CD4-positive, CD25-positive, alpha-beta regulatory T cell (primary cell): ENCODE measurements at regions not wholly inside any gene's neighbourhood (a gene's known extent, or its start where the extent isn't known, plus 50 kb on each side); places are given as distances from the start of the nearest gene placed in this dataset.

Experiments
- ATAC-seq, 2 donors: fragments of 150-1000 bp; cut with Tn5 transposase; one replicate each; pipeline ENCODE4 v1.10.0; 2021; ENCODE audit warnings: low read depth in 2 of 2, moderate number of reproducible peaks in 2 of 2, moderate library complexity in 1 of 2
- DNase-seq, 3 donors: peaks; one replicate each; pipeline versions ENCODE4 v3.0.0 to v3.0.0-alpha.2; 2012 to 2022; ENCODE audit warnings: mixed read lengths in 1 of 3
- H3K27ac ChIP-seq: one replicate; pipeline ENCODE4 v1.7.0; 2013; ENCODE audit warnings: mild to moderate bottlenecking, low read length; ENCODE audit not compliant: insufficient read depth, poor library complexity, severe bottlenecking
- H3K27me3 ChIP-seq: one replicate; pipeline ENCODE4 v1.7.0; 2013; ENCODE audit warnings: low read length; ENCODE audit not compliant: control insufficient read depth, insufficient read depth
- H3K36me3 ChIP-seq: one replicate; pipeline ENCODE4 v1.7.0; 2013; ENCODE audit warnings: mild to moderate bottlenecking, low read length, moderate library complexity; ENCODE audit not compliant: control insufficient read depth, insufficient read depth
- H3K4me1 ChIP-seq: 2 replicates; pipeline ENCODE4 v1.7.0; 2013; ENCODE audit warnings: mild to moderate bottlenecking, low read length; ENCODE audit not compliant: insufficient read depth, control insufficient read depth, poor library complexity, severe bottlenecking
- H3K4me3 ChIP-seq: one replicate; pipeline ENCODE4 v1.7.0; 2013; ENCODE audit warnings: low read depth, mild to moderate bottlenecking, low read length, moderate library complexity
- H3K9me3 ChIP-seq, 2 experiments: 1 replicate in 1 of 2; 2 replicates in 1 of 2; pipeline ENCODE4 v1.7.0; 2013; ENCODE audit warnings: low read length in 2 of 2, mild to moderate bottlenecking in 1 of 2, moderate library complexity in 1 of 2; ENCODE audit not compliant: control insufficient read depth in 2 of 2
- H3K27ac Mint-ChIP-seq, 3 donors: one replicate each; pipeline ENCODE4 v1.8.0; 2020 to 2022; ENCODE audit warnings: mild to moderate bottlenecking in 3 of 3, mixed read lengths in 3 of 3, moderate library complexity in 2 of 3
- H3K27me3 Mint-ChIP-seq: one replicate; pipeline ENCODE4 v1.8.0; 2022; ENCODE audit warnings: mild to moderate bottlenecking, mixed read lengths
- H3K36me3 Mint-ChIP-seq: one replicate; pipeline ENCODE4 v1.8.0; 2020; ENCODE audit warnings: mixed read lengths
- H3K4me1 Mint-ChIP-seq, 4 donors: one replicate each; pipeline ENCODE4 v1.8.0; 2020 to 2022; ENCODE audit warnings: mixed read lengths in 4 of 4, mild to moderate bottlenecking in 1 of 4
- H3K4me3 Mint-ChIP-seq, 4 donors: one replicate each; pipeline ENCODE4 v1.8.0; 2020 to 2022; ENCODE audit warnings: mild to moderate bottlenecking in 4 of 4, mixed read lengths in 4 of 4, moderate library complexity in 3 of 4
- H3K9me3 Mint-ChIP-seq, 7 donors: one replicate each; pipeline ENCODE4 v1.8.0; 2020 to 2022; ENCODE audit warnings: mixed read lengths in 7 of 7, mild to moderate bottlenecking in 3 of 7, moderate library complexity in 2 of 7

DNA sequence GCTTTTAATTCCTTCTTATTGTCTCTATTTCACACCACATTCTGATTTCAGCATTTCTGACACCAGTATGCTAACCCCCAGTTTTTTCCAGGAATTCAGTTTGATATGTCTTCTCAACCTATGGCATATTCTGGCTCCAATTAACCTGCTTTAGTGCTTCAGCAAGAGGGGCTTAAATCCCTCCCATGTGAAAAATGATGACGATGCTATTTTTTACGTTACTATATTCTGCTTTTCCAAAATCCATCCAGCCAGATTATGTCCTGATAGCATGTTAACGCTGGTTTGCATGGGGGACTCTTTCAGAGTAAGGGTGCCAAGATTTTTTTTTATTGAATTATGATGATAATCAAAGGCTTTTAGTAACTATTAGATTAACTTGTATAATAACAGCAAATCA, 163.3 kb upstream of the ADAMTS5 start:
- Mint-ChIP-seq H3K27me3 (no peaks in the 10 kb centered on the region), H3K36me3 (no peaks in the 10 kb centered on the region), H3K27ac (no peak overlapping the region), H3K4me3 (no peak overlapping the region), H3K4me1 (no peaks in the 10 kb centered on the region), H3K9me3 (peaks cover 0 to 7% (median 3%) of the 10 kb centered on the region in 7 donors)
- Histone ChIP-seq H3K9me3 (no peaks in the 10 kb centered on the region), H3K36me3 (no peaks in the 10 kb centered on the region), H3K27ac (no peak overlapping the region), H3K4me1 (no peaks in the 10 kb centered on the region), H3K4me3 (no peak overlapping the region), H3K27me3 (no peaks in the 10 kb centered on the region)
- DNase-seq (no peak), ATAC-seq (no peak)

DNA sequence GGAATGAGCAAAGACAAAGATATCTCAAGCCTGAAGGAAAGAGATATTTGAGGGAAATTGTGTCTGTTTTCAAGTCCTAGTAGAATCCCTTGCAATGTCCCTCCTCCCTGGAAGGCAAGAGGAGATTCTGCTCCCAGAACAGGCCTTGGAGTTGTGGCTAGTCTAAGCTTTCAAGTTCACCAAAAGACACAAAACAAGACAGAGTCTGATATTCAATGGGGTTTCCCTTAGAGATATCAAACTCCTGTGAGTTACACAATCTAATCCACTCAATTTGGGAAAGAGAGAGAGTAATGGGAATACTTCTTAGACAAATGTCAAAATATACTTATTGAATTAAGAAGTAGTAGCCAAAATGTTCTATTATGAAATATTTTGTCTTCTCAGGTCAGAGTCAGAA, 162.8 kb upstream of the ADAMTS5 start:
- Mint-ChIP-seq H3K27ac (no peak overlapping the region), H3K4me3 (no peak overlapping the region), H3K4me1 (no peaks in the 10 kb centered on the region), H3K36me3 (no peaks in the 10 kb centered on the region), H3K27me3 (no peaks in the 10 kb centered on the region), H3K9me3 (peaks cover 0 to 9% (median 4%) of the 10 kb centered on the region in 7 donors)
- no peaks in the 10 kb centered on the region for H3K9me3 ChIP-seq
- H3K27me3 ChIP-seq: no peaks in the 10 kb centered on the region
- H3K27ac ChIP-seq: no peak overlapping the region
- ATAC-seq (no peak), DNase-seq (no peak)
- no peaks in the 10 kb centered on the region for H3K4me1 ChIP-seq
- H3K4me3 ChIP-seq: no peak overlapping the region
- H3K36me3 ChIP-seq: no peaks in the 10 kb centered on the region

DNA sequence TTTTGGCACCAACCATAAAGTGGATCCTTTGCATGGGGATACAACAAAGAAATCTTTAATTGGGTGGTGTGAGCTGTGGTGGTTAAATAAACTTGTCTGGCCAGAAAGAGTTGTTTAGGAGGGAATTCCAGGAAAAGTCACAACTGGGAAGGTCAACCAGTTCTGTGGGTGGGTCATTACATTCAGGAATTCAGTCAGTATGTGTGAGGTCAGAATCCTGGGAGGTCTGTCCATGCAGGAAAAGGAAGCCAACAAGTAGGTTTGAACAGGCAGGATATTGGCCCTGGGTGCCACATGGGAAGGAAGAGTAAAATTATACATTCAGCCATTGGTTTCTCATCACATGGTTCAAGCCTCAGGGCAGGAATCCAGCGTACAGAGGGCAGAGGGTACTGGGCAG, 162.3 kb upstream of the ADAMTS5 start:
- no peak overlapping the region for H3K4me3 ChIP-seq
- H3K27me3 ChIP-seq: no peaks in the 10 kb centered on the region
- H3K4me1 ChIP-seq: no peaks in the 10 kb centered on the region
- DNase-seq (no peak), ATAC-seq (no peak)
- peak overlapping the region in 1 of 4 donors; percentile 25 for H3K4me3 Mint-ChIP-seq
- no peak overlapping the region for H3K27ac ChIP-seq
- H3K36me3 ChIP-seq: no peaks in the 10 kb centered on the region
- no peaks in the 10 kb centered on the region for H3K4me1 Mint-ChIP-seq
- peaks cover 0 to 13% (median 4%) of the 10 kb centered on the region in 7 donors for H3K9me3 Mint-ChIP-seq
- H3K9me3 ChIP-seq: no peaks in the 10 kb centered on the region
- no peaks in the 10 kb centered on the region for H3K36me3 Mint-ChIP-seq
- H3K27ac Mint-ChIP-seq: no peak overlapping the region
- H3K27me3 Mint-ChIP-seq: no peaks in the 10 kb centered on the region

DNA sequence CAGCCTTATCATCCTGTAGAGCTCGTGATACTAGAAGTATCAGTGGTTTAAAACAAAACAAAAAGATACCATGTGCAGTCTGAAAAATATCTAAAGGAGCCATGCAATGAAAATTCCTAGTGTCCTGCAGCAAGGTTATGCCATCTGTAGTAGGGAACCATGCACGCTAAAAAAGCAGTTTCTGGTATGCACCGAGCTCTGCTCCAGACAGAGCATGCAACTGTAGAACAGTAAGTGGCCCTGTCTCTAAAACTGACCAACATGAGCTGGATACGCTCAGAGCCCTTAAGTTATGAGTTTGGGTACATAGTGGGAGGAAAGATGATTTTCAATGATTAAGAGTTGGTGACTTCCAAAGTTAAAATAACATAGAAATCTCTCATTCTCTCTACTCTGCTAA, 159.3 kb upstream of the ADAMTS5 start:
- ATAC-seq: no peak
- H3K36me3 Mint-ChIP-seq: no peaks in the 10 kb centered on the region
- H3K4me1 Mint-ChIP-seq: no peaks in the 10 kb centered on the region
- no peak for DNase-seq
- peaks cover 0 to 14% (median 1%) of the 10 kb centered on the region in 7 donors for H3K9me3 Mint-ChIP-seq
- no peak overlapping the region for H3K4me3 ChIP-seq
- H3K9me3 ChIP-seq: no peaks in the 10 kb centered on the region
- no peaks in the 10 kb centered on the region for H3K36me3 ChIP-seq
- H3K4me3 Mint-ChIP-seq: no peak overlapping the region
- no peaks in the 10 kb centered on the region for H3K27me3 Mint-ChIP-seq
- no peaks in the 10 kb centered on the region for H3K27me3 ChIP-seq
- H3K27ac Mint-ChIP-seq: no peak overlapping the region
- H3K27ac ChIP-seq: no peak overlapping the region
- H3K4me1 ChIP-seq: no peaks in the 10 kb centered on the region

DNA sequence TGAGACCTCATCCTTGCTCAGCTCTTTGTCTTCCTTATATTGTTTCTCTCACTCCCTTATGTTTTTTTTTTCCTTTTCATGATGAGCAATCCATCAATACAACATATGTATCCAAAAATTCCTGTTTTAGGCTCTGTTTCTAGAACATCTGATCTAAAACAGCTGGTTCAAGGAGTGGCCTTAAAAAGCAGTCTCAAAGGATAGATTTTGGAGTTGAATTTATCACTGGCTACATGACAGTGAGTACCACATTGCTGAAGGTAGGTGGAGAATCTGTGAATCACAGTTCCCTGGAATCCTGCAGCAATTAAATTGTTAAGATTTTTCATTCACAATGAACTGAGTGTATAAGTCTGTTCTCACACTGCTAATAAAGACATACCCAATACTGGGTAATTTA, 155.8 kb upstream of the ADAMTS5 start:
- no peak overlapping the region for H3K4me3 ChIP-seq
- DNase-seq (no peak), ATAC-seq (no peak)
- H3K27ac ChIP-seq: no peak overlapping the region
- peaks cover 0 to 14% (median 2%) of the 10 kb centered on the region in 7 donors for H3K9me3 Mint-ChIP-seq
- no peaks in the 10 kb centered on the region for H3K9me3 ChIP-seq
- H3K27me3 ChIP-seq: no peaks in the 10 kb centered on the region
- H3K36me3 Mint-ChIP-seq: no peaks in the 10 kb centered on the region
- H3K36me3 ChIP-seq: no peaks in the 10 kb centered on the region
- H3K4me1 Mint-ChIP-seq: no peaks in the 10 kb centered on the region
- H3K4me3 Mint-ChIP-seq: no peak overlapping the region
- H3K27me3 Mint-ChIP-seq: no peaks in the 10 kb centered on the region
- H3K27ac Mint-ChIP-seq: no peak overlapping the region
- H3K4me1 ChIP-seq: no peaks in the 10 kb centered on the region

DNA sequence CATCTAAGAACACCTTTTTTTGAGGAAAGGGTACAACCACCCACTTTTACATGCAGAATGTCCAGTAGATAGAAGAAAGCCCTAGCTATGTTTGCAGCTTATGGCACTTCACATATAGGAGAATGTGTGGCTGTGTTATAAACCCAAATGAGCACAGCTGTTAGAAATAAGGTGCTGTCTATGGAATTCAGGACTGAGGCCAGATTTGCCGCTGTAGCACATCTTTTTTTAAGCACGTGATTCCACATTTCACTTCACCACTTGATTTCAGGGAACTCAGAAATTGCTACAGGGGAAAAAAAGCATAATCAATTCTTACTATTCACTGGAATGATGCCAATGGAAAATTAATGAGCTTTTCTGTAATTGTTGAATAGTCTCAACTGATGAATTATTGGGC, 147.2 kb upstream of the ADAMTS5 start:
- no peaks in the 10 kb centered on the region for H3K36me3 ChIP-seq
- no peak for DNase-seq
- H3K27ac ChIP-seq: no peak overlapping the region
- Mint-ChIP-seq H3K4me3 (no peak overlapping the region), H3K9me3 (peaks cover 0 to 11% (median 2%) of the 10 kb centered on the region in 7 donors), H3K27me3 (no peaks in the 10 kb centered on the region), H3K36me3 (no peaks in the 10 kb centered on the region), H3K4me1 (no peaks in the 10 kb centered on the region), H3K27ac (no peak overlapping the region)
- no peak for ATAC-seq
- H3K9me3 ChIP-seq: peaks cover 0 to 4% of the 10 kb centered on the region in 2 experiments
- no peak overlapping the region for H3K4me3 ChIP-seq
- no peaks in the 10 kb centered on the region for H3K27me3 ChIP-seq
- no peaks in the 10 kb centered on the region for H3K4me1 ChIP-seq

DNA sequence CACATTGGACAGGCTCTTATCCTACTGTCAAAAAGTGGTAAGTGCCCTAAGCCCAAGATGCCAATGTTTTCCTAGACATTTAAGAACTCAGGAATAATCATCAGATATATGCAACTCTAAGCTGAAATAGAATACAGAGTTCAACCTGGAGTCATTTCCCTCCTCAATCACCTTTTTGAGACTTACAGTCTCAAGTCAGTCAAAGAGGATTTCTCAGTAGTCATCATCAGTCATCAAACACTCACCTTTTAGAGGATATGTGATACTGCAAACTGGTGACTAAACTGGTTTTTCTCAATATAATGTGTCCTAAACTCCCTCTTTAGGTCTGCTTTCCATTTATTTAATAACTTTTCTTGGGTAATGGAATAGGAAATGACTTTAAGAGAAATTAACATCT, 145.3 kb upstream of the ADAMTS5 start:
- no peak overlapping the region for H3K4me3 ChIP-seq
- H3K27ac Mint-ChIP-seq: no peak overlapping the region
- H3K27me3 ChIP-seq: no peaks in the 10 kb centered on the region

DNA sequence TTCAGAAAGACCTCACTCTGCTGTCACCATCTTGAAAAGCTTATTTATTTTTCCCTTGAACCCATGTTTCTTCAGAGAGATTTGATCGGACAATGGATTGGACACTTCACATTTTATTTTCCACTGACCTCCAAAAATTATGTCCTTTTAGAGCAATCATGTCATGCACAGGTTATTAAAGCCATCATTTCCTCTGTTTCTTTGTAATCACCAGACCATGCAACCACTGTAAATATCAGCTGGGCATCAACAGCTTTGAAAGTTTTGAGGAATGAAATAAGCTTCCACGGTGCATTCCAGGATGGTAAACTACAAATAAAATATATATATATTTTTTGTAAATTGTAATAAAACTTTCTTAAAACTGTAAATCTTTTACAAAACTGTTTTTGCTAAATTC, 144.1 kb upstream of the ADAMTS5 start:
- Mint-ChIP-seq H3K4me1 (no peaks in the 10 kb centered on the region), H3K27ac (no peak overlapping the region), H3K27me3 (no peaks in the 10 kb centered on the region), H3K36me3 (no peaks in the 10 kb centered on the region), H3K9me3 (peaks cover 0 to 14% (median 0%) of the 10 kb centered on the region in 7 donors), H3K4me3 (no peak overlapping the region)
- ATAC-seq: no peak
- Histone ChIP-seq H3K4me1 (no peaks in the 10 kb centered on the region), H3K9me3 (no peaks in the 10 kb centered on the region), H3K27me3 (no peaks in the 10 kb centered on the region), H3K27ac (no peak overlapping the region), H3K4me3 (no peak overlapping the region), H3K36me3 (no peaks in the 10 kb centered on the region)
- DNase-seq: no peak

More for the DNA sequence above, 145.3 kb upstream of the ADAMTS5 start:
- DNase-seq (no peak), ATAC-seq (no peak)
- Mint-ChIP-seq H3K4me3 (no peak overlapping the region), H3K9me3 (peaks cover 0 to 14% (median 2%) of the 10 kb centered on the region in 7 donors), H3K27me3 (no peaks in the 10 kb centered on the region), H3K4me1 (no peaks in the 10 kb centered on the region), H3K36me3 (no peaks in the 10 kb centered on the region)
- H3K4me1 ChIP-seq: no peaks in the 10 kb centered on the region
- no peak overlapping the region for H3K27ac ChIP-seq
- no peaks in the 10 kb centered on the region for H3K36me3 ChIP-seq
- H3K9me3 ChIP-seq: peaks cover 0 to 4% of the 10 kb centered on the region in 2 experiments
